GM18909 (cell line): ENCODE measurements at regions not wholly inside any gene's neighbourhood (a gene's known extent, or its start where the extent isn't known, plus 50 kb on each side); places are given as distances from the start of the nearest gene placed in this dataset.

ENCODE experiments used
- ATAC-seq: cut with Tn5 transposase; IDR thresholded peaks from one replicate; pipeline ENCODE4 v1.9.1; 2021; ENCODE audit warnings: mild to moderate bottlenecking; ENCODE audit not compliant: unreplicated experiment, poor library complexity

- no peak for ATAC-seq
Observed at GRCh38 chr4:156710365-156711192, 261.0 kb downstream of the PDGFC start.

GRCh38 chr4:156705311-156705710 is 266.3 kb downstream of the PDGFC start:
- ATAC-seq = no peak

GRCh38 chr4:156695163-156695562 is 276.4 kb downstream of the PDGFC start:
- ATAC-seq = no peak

GRCh38 chr4:156694413-156694812 is 277.2 kb downstream of the PDGFC start:
- no peak for ATAC-seq

GRCh38 chr4:156693557-156693956 is 278.0 kb downstream of the PDGFC start:
- ATAC-seq = no peak

- ATAC-seq = no peak
Observed at GRCh38 chr4:156692016-156692415, 279.6 kb downstream of the PDGFC start.

- ATAC-seq = no peak
Observed at GRCh38 chr4:156690572-156690971, 281.0 kb downstream of the PDGFC start.

GRCh38 chr4:156686120-156686519 is 285.5 kb downstream of the PDGFC start:
- ATAC-seq = no peak

GRCh38 chr4:156685308-156685707 is 286.3 kb downstream of the PDGFC start:
- ATAC-seq = no peak

GRCh38 chr4:156677656-156678055 is 293.9 kb downstream of the PDGFC start:
- ATAC-seq = no peak

- ATAC-seq = peak; percentile 73
Observed at GRCh38 chr4:156677131-156677531, 294.5 kb downstream of the PDGFC start.

- no peak for ATAC-seq
Observed at GRCh38 chr4:156676116-156676851, 295.3 kb downstream of the PDGFC start.

- ATAC-seq = no peak
Observed at GRCh38 chr4:156673483-156673882, 298.1 kb downstream of the PDGFC start.

- no peak for ATAC-seq
Observed at GRCh38 chr4:156672492-156673305, 298.9 kb downstream of the PDGFC start.

- ATAC-seq = no peak
Observed at GRCh38 chr4:156665780-156666366, 305.7 kb downstream of the PDGFC start.

GRCh38 chr4:156663663-156664062 is 307.9 kb downstream of the PDGFC start:
- no peak for ATAC-seq

- ATAC-seq = no peak
Observed at GRCh38 chr4:156662921-156663320, 308.7 kb downstream of the PDGFC start.

- no peak for ATAC-seq
Observed at GRCh38 chr4:156661555-156661954, 310.0 kb downstream of the PDGFC start.

GRCh38 chr4:156660465-156660864 is 311.1 kb downstream of the PDGFC start:
- ATAC-seq = no peak

GRCh38 chr4:156659983-156660382 is 311.6 kb downstream of the PDGFC start:
- ATAC-seq = no peak
